GM21390 (cell line): ENCODE measurements at regions not wholly inside any gene's neighbourhood (a gene's known extent, or its start where the extent isn't known, plus 50 kb on each side); places are given as distances from the start of the nearest gene placed in this dataset.

Experiments used
- ATAC-seq: cut with Tn5 transposase; IDR thresholded peaks from one replicate; pipeline ENCODE4 v1.9.1; 2021; ENCODE audit not compliant: unreplicated experiment

GRCh38 chr1:221641811-221642210, 100.1 kb downstream of the DUSP10 start:
- no peak for ATAC-seq

DNA sequence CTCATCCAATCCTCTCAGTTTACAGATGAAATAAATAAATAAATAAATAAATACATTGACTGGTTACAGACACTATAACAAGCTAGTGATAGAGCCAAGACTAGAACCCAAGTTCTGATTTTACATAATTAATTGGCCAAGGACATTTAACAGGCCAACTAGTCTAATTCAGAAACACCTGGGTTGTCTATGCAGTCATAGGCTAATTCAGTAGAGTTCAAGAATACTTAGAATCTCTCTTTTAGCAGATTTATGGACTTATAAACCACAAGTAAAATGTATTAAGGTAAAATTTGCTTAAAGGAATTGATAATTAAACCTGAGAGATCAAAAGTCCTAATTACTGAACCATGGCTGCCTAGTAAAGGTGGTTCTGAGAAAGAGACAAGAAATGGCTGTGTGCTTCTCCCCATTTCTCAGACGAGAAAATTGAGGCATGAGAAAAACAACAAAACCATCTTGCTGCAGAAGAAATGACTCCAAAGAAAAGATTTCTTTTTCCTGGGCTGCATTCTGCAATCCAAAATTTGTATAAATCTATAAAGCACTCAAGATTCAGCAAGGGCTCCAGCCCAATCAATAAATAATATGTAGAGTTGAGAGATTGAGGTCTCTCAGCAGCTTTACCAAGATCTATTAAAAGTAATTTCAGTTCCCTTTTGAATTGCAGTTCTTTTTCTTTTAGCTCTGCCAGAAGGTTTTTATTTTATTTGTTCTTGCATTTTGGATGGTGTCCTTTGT, 98.3 kb downstream of the DUSP10 start:
- ATAC-seq = peak; percentile 78

DNA sequence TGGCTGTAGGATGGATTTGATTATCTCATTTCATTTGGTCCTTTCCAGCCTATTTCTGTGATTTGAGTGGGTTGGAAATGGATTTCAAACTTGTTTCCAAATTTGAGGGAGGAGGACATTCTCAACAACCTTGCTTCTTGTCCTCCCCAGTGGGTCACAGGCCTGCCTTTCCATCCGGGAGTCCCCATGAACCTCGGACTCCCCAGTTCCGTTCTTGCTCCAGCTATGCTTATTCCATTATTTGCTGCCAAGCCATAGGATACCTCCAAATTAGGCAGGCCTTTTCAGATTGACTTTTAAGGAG, 97.8 kb downstream of the DUSP10 start:
- peak; percentile 20 for ATAC-seq

DNA sequence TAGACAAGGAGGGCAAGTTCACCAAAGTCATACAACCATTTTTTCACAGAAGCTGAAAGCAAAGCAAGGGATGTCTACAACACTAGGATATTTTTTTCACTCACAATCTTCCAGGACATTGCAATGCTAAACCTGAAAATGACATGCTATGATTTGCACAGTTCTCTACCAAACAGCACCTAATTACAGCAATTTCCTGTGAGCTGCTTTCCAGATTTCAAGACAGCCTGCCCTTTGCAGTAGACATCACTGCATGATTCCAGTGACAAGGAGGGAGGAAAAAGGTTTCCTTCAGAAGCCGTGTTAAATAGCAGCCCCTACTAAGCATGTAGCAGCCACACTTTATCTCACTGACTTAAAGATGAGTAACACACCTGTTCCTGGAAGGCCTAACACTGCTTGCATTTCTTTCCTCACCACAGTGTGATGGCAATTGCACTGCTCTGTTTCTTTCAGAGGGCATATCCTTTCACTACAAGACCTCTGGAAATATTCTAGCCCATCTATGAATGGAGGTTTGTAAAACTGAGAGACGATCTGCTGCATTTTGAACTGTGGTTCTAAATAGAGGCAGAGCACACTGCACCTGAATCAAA, 97.1 kb downstream of the DUSP10 start:
- peak; percentile 40 for ATAC-seq

DNA sequence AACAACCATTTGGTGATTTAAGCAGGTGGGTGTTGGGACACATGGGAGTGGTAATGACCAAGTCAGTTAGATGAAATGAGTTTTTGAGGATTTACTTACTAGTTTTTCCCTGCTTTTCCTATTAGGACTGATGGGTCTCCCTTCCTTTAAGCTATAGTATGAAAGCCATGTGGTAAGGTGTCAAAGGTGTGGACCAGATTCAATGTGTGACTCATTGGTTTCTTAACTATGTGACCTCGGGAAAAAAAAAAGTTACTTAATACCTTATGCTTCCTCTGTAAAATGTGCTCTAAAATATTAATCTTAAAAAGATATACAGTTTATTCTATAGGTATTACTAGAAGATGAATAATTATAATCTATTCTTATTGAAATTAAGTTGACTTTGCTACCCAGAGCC, 93.7 kb downstream of the DUSP10 start:
- ATAC-seq = no peak
